Smooth muscle cell (in vitro differentiated cells): ENCODE measurements at regions not wholly inside any gene's neighbourhood (a gene's known extent, or its start where the extent isn't known, plus 50 kb on each side); places are given as distances from the start of the nearest gene placed in this dataset.

Experiments
- DNase-seq: peaks from one replicate; lab custom pipeline; 2025; ENCODE audit not compliant: unreplicated experiment; lab: John Stamatoyannopoulos, UW
- H2AFZ ChIP-seq: fragments of 200-600 bp; sonication (generic); 2 replicates; pipeline ENCODE4 v1.6.0; 2016; ENCODE audit warnings: antibody characterized with exemption, low read depth, mild to moderate bottlenecking
- H3F3A ChIP-seq: fragments of 200-600 bp; sonication (generic); 2 replicates; pipeline ENCODE4 v1.6.0; 2017; ENCODE audit warnings: antibody characterized with exemption, low read depth
- H3K27ac ChIP-seq: fragments of 200-600 bp; sonication (generic); 2 replicates; pipeline ENCODE4 v1.5.1; 2016; ENCODE audit warnings: low read depth, mild to moderate bottlenecking
- H3K27me3 ChIP-seq: fragments of 200-600 bp; sonication (generic); 2 replicates; pipeline ENCODE4 v1.6.1; 2016; ENCODE audit warnings: low read depth, mild to moderate bottlenecking
- H3K36me3 ChIP-seq: fragments of 200-600 bp; sonication (generic); 2 replicates; pipeline ENCODE4 v1.5.1; 2016; ENCODE audit warnings: low read depth
- H3K4me1 ChIP-seq: fragments of 200-600 bp; sonication (generic); 2 replicates; pipeline ENCODE4 v1.5.1; 2016; ENCODE audit warnings: low read depth
- H3K4me2 ChIP-seq: fragments of 200-600 bp; sonication (generic); 2 replicates; pipeline ENCODE4 v1.6.0; 2016; ENCODE audit warnings: mild to moderate bottlenecking
- H3K4me3 ChIP-seq: fragments of 200-600 bp; sonication (generic); 2 replicates; pipeline ENCODE4 v1.5.1; 2016; ENCODE audit warnings: mild to moderate bottlenecking
- H3K79me2 ChIP-seq: fragments of 200-600 bp; sonication (generic); 2 replicates; pipeline ENCODE4 v1.6.0; 2016; ENCODE audit warnings: low read depth, mild to moderate bottlenecking
- H3K9ac ChIP-seq: fragments of 200-600 bp; sonication (generic); 2 replicates; pipeline ENCODE4 v1.6.0; 2016; ENCODE audit warnings: low read depth
- H3K9me3 ChIP-seq: fragments of 200-600 bp; sonication (generic); replicated peaks from 2 replicates; pipeline ENCODE4 v1.5.1; 2016; ENCODE audit warnings: low read depth
- H4K20me1 ChIP-seq: fragments of 200-600 bp; sonication (generic); 2 replicates; pipeline ENCODE4 v1.6.0; 2016; ENCODE audit warnings: low read depth
- CTCF ChIP-seq: fragments of 200-600 bp; sonication (generic); IDR thresholded peaks from 2 replicates; pipeline ENCODE4 v1.5.1; 2017; ENCODE audit warnings: borderline replicate concordance, mild to moderate bottlenecking, antibody characterized with exemption; ENCODE audit not compliant: insufficient read depth, poor library complexity, severe bottlenecking
- WGBS: methylation state at CpG from one replicate; pipeline ENCODE4 v1.1.7; 2016; ENCODE audit warnings: low lambda C conversion rate; 5-methylcytosine and 5-hydroxymethylcytosine counted together

- Histone ChIP-seq H3K4me2 (no peak overlapping the region), H3K36me3 (no peaks in the 10 kb centered on the region), H4K20me1 (no peaks in the 10 kb centered on the region), H3F3A (no peaks in the 10 kb centered on the region), H3K4me1 (peaks cover 3% of the 10 kb centered on the region), H3K27ac (no peak overlapping the region), H2AFZ (no peak overlapping the region), H3K27me3 (no peaks in the 10 kb centered on the region), H3K79me2 (no peaks in the 10 kb centered on the region), H3K4me3 (no peak overlapping the region), H3K9me3 (no peaks in the 10 kb centered on the region), H3K9ac (no peak overlapping the region)
- no peak for TF ChIP-seq CTCF
- 69% methylated on average over 8 of the region's 8 CpGs for WGBS
- DNase-seq = no peak
Measured at GRCh38 chr14:76585616-76586015, 175.7 kb upstream of the VASH1 start.

GRCh38 chr14:76589246-76589645, 172.0 kb upstream of the VASH1 start:
- no peak overlapping the region for H3K27ac ChIP-seq
- H3K9ac ChIP-seq = no peak overlapping the region
- no peak overlapping the region for H3K4me2 ChIP-seq
- no peaks in the 10 kb centered on the region for H3F3A ChIP-seq
- H3K27me3 ChIP-seq = no peaks in the 10 kb centered on the region
- H3K4me3 ChIP-seq = no peak overlapping the region
- H3K36me3 ChIP-seq = no peaks in the 10 kb centered on the region
- TF ChIP-seq CTCF = no peak
- H4K20me1 ChIP-seq = no peaks in the 10 kb centered on the region
- no peaks in the 10 kb centered on the region for H3K79me2 ChIP-seq
- 88% methylated on average over 4 of the region's 4 CpGs for WGBS
- peaks cover 1% of the 10 kb centered on the region for H3K4me1 ChIP-seq
- H3K9me3 ChIP-seq = no peaks in the 10 kb centered on the region
- H2AFZ ChIP-seq = no peak overlapping the region
- DNase-seq = no peak

- no peak overlapping the region for H3K9ac ChIP-seq
- H3K79me2 ChIP-seq = no peaks in the 10 kb centered on the region
- no peaks in the 10 kb centered on the region for H3F3A ChIP-seq
- H3K4me3 ChIP-seq = no peak overlapping the region
- no peaks in the 10 kb centered on the region for H3K36me3 ChIP-seq
- no peaks in the 10 kb centered on the region for H3K9me3 ChIP-seq
- no peak overlapping the region for H2AFZ ChIP-seq
- no peak overlapping the region for H3K27ac ChIP-seq
- H3K4me1 ChIP-seq = no peaks in the 10 kb centered on the region
- no peaks in the 10 kb centered on the region for H3K27me3 ChIP-seq
- no peak for TF ChIP-seq CTCF
- WGBS = 53% methylated on average over 10 of the region's 10 CpGs
- no peaks in the 10 kb centered on the region for H4K20me1 ChIP-seq
- no peak for DNase-seq
- no peak overlapping the region for H3K4me2 ChIP-seq
Measured at GRCh38 chr14:76591266-76591665, 170.0 kb upstream of the VASH1 start.

GRCh38 chr14:76595266-76595665, 166.0 kb upstream of the VASH1 start:
- DNase-seq = no peak

More at GRCh38 chr14:76595266-76595665, 166.0 kb upstream of the VASH1 start:
- 71% methylated on average over 5 of the region's 5 CpGs for WGBS
- H3K4me3 ChIP-seq = no peak overlapping the region
- H4K20me1 ChIP-seq = no peaks in the 10 kb centered on the region
- no peak overlapping the region for H3K27ac ChIP-seq
- H3F3A ChIP-seq = no peaks in the 10 kb centered on the region
- H3K4me2 ChIP-seq = no peak overlapping the region
- no peaks in the 10 kb centered on the region for H3K9me3 ChIP-seq
- no peaks in the 10 kb centered on the region for H3K4me1 ChIP-seq
- no peaks in the 10 kb centered on the region for H3K36me3 ChIP-seq
- H3K79me2 ChIP-seq = no peaks in the 10 kb centered on the region
- no peak overlapping the region for H3K9ac ChIP-seq
- H3K27me3 ChIP-seq = no peaks in the 10 kb centered on the region
- H2AFZ ChIP-seq = no peak overlapping the region
- no peak for TF ChIP-seq CTCF
